Esophagus squamous epithelium (tissue), 4 donors: ENCODE measurements at regions not wholly inside any gene's neighbourhood (a gene's known extent, or its start where the extent isn't known, plus 50 kb on each side); places are given as distances from the start of the nearest gene placed in this dataset.

Source experiments
- CTCF ChIP-seq, 6 experiments: fragments of 450-650 bp in 4 of 6; fragments of 200-600 bp in 2 of 6; sonication (generic) in 2 of 6; IDR thresholded peaks; one replicate each; pipeline ENCODE4 v1.5.1; 2016 to 2019; ENCODE audit warnings: antibody characterized with exemption in 6 of 6, mild to moderate bottlenecking in 4 of 6, moderate library complexity in 4 of 6
- POLR2A ChIP-seq, 4 donors: fragments of 450-650 bp; IDR thresholded peaks; one replicate each; pipeline ENCODE4 v1.6.1; 2017; ENCODE audit warnings: antibody characterized with exemption in 4 of 4, mild to moderate bottlenecking in 4 of 4, moderate library complexity in 3 of 4

GRCh38 chr10:118234683-118235082 lies 107.4 kb downstream of the FAM204A start:
- TF ChIP-seq CTCF (IDR thresholded peaks at IDR 0.05) (no peak), POLR2A (IDR thresholded peaks at IDR 0.05) (no peak)
